Adrenal gland (tissue), 5 donors: ENCODE measurements at regions not wholly inside any gene's neighbourhood (a gene's known extent, or its start where the extent isn't known, plus 50 kb on each side); places are given as distances from the start of the nearest gene placed in this dataset.

Experiments used
- POLR2A ChIP-seq, 2 donors: fragments of 450-650 bp; IDR thresholded peaks; one replicate each; pipeline ENCODE4 v1.6.1; 2017; ENCODE audit warnings: antibody characterized with exemption in 2 of 2, mild to moderate bottlenecking in 2 of 2, moderate library complexity in 1 of 2
- TF ChIP-seq, protein P1 (sequence below), 6 experiments: fragments of 450-650 bp in 4 of 6; fragments of 200-600 bp in 2 of 6; sonication (generic) in 1 of 6; IDR thresholded peaks; 1 replicate in 5 of 6; 2 replicates in 1 of 6; pipeline versions ENCODE4 v1.5.1 to v1.8.0; 2016 to 2021; ENCODE audit warnings: antibody characterized with exemption in 6 of 6, mild to moderate bottlenecking in 2 of 6, moderate library complexity in 1 of 6
- donor health status: DM: no; HTN: no; CAD: no.

DNA sequence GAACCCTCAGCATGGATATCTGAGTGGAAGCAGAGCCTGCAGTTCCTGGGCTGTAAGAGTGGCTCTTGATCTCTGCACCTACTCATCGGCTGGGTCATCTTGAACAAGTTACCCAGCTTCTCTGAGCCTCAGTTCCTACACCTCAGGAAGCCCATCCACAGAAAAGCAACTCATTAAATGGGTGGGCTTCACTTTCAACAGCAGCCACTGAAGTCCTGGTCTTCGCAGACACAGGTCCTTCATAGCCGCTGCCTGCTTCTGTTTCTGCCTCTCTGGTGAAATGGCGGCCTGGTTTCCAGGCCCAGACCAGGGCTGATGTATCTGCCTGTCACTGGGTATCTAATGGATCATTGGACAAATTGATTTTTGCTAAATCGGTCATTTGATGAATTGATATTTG is 571.4 kb downstream of the PTPRU start:
- TF ChIP-seq, protein P1, sequence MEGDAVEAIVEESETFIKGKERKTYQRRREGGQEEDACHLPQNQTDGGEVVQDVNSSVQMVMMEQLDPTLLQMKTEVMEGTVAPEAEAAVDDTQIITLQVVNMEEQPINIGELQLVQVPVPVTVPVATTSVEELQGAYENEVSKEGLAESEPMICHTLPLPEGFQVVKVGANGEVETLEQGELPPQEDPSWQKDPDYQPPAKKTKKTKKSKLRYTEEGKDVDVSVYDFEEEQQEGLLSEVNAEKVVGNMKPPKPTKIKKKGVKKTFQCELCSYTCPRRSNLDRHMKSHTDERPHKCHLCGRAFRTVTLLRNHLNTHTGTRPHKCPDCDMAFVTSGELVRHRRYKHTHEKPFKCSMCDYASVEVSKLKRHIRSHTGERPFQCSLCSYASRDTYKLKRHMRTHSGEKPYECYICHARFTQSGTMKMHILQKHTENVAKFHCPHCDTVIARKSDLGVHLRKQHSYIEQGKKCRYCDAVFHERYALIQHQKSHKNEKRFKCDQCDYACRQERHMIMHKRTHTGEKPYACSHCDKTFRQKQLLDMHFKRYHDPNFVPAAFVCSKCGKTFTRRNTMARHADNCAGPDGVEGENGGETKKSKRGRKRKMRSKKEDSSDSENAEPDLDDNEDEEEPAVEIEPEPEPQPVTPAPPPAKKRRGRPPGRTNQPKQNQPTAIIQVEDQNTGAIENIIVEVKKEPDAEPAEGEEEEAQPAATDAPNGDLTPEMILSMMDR (IDR thresholded peaks at IDR 0.05), result no peak
- TF ChIP-seq POLR2A (IDR thresholded peaks at IDR 0.05), result no peak
